ENCODE measurements at regions not wholly inside any gene's neighbourhood (a gene's known extent, or its start where the extent isn't known, plus 50 kb on each side); places are given as distances from the start of the nearest gene placed in this dataset.
A peak's percentile ranks its signal among the peaks of the same experiment; 100 is the strongest.
"Not testable (repeated sequence)": the region's sequence is repeated elsewhere in the genome, so short reads cannot be mapped to it uniquely, and the experiment has no call there.

DNA sequence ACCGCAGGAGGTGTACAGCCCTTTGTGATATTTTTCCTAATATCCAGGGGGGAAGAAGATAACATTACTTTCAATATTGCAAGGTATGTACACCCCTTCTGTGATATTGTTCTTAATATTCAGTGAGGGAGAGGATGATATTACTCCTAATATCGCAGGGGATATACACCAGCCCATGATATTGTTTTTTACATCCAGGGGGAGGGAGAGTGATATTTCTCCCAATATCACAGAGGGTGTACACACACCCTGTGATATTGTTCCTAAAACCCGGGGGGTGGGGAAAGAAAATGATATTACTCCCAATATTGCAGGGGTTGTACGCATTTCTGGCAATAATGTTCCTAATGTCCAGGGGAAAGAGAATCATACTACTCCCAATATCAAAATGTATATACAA lies 58.0 kb upstream of the SLC25A48 start:
- DNase-seq = no peak

DNA sequence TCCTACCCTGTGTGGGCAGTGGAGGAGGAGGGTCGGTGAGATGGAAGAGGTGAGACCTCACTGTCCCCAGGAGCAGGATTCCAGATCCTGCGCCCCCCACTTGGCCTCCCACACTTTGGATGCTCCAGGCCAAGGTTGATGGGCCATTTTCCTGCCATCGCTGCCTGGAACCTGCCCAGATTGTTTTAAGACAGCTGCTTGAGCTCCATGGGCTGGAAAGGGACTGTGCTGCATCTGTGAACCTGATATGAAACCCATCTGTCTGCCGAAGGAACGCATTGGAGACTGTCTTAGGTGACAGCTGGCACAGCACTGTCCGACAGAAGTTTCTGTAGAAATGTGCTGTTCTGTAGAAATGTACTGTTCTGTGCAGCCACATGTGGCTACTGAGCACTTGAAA lies 72.7 kb upstream of the SLC25A48 start:
- no peak for DNase-seq

DNA sequence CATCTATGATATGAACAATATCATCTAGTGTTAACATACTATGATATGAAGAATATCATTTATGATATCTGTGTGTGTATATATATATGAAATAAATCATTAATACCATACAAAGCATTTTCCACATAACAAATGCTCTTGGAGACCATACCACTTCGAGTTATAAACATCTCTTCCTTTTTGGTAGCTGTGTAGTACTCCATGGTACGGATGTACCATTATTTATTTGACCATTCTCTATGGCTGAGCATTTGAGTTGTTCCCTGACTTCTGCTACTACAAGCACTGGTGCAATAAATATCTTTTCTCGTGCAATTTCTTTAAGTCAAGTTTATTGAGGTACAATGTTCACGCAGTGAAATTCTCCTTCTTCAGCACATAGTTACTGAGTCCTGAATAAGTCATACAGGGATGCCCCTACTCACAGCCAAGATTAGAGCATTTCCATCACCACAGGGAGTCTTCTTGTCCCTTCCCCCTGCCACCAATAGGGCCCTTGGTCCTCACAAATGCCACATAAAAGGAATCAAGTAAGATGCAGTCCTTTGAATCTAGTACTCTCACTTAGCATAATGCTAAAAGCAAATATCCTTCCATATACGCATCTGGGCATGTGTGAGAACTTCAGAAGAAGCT lies 75.2 kb upstream of the SLC25A48 start:
- DNase-seq = no peak

DNA sequence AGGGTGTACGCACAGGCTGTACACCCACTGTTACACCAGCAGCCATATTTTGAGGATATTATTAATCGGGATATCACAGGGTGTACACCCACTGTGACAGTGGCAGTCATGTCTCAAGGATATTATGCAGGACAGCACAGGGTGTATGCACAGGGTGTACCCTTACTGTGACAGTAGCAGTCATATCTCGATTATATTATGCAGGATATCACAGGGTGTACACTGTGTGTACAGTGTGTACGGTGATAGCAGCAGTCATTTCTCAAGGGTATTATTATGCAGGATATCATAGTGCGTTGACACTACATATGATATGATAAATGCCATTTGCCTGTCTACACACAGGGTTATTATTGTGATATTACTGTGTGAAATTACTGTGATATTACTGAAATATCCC lies 80.5 kb upstream of the SLC25A48 start:
- no peak for DNase-seq

DNA sequence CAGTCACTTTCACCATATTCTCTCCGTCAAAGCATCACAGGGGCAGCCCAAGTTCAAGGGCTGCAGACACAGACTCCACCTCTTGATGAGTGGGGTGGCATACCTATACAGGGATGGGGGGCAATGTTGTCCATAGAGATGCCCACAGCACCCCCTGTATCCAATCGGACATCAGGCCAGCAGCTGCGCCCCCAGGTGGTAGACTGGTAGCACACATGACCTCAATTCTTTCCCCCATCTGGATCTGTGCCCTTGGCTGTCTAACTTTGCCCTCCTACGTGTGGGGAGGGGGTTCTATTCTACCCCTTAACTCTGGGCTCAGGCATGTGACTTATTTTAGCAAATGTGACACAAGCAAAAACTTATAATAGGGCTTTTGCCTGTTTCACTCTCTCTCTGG lies 84.0 kb upstream of the SLC25A48 start:
- DNase-seq = no peak

DNA sequence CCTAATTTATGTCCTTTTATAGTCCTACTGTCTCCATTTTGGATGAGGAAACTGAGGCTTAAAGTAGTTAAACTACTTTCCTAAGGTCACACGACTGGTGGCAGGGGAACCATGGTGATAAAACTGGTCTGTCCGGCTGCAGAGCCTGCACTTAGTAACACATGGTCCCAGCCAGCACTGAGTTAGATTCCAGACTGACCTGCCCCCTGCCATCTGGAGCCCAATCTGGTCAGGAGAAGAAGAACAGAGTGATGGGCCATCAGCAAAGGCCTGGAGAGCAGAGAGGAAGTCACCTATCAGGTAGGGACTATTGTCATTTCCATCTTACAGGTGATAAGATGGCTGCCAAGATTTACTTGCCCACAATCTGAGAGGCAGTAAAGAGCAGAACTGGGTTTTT lies 86.6 kb upstream of the SLC25A48 start:
- DNase-seq = no peak

DNA sequence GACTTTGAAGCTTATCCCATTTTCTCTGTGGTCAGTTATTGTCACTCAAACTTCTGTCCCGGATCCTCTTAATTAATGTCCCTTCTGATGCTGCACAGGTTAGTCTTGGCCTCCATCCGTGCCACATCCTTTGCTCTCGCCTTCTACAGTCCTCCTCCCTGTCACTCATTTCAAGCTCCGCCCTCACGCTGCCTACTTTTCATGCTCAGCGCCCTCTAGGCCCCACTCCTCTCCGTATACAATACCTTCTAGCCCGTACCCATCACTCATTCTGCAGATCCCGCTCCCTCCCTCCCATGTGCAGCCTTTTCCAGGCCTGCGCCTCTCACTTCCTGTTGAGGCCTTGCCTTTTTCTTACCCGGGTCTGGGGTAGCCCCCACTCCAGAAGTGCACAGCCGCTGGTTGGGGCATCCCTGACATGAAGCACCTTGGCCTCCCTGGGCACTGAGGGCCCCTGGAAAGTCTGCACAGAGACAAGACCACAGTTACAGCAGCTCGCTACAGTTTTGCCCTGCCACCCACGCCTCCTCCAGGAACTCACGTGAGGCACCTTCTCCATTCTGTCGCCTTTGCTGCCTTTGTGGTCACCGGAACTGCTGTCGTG lies 88.5 kb upstream of the SLC25A48 start:
- no peak for DNase-seq

DNA sequence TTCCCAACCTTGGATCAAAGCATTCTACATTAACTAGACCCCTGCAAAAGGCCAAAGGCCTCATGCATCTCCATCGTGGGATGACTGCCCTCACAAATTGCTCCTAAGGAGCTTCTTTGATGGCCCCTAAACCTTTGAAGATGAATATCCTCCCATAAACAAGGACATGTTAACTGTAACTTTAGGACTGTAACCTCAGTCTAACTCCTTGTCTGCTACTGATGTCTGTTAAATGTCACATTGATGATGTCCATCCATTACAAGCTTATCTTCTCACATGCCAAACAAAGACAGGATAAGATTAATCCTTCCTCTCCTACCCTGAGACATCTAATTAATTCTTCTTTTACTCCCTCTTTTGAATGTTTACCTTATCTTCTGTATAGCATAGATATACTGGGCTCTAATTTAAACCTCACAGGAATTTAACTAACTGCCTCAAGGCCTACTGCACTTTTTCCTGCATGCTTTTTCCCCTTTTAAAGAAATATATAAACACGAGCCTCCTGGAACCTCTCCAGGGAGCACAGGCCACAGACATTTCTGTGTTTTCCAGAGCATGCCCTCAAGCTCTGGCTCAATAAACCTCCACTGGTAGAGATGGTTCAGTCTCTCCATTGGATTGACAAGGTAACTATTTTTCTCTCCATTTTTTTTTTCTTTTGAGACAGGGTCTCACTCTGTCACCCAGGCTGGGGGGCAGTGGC lies 90.6 kb upstream of the SLC25A48 start:
- no peak for DNase-seq

DNA sequence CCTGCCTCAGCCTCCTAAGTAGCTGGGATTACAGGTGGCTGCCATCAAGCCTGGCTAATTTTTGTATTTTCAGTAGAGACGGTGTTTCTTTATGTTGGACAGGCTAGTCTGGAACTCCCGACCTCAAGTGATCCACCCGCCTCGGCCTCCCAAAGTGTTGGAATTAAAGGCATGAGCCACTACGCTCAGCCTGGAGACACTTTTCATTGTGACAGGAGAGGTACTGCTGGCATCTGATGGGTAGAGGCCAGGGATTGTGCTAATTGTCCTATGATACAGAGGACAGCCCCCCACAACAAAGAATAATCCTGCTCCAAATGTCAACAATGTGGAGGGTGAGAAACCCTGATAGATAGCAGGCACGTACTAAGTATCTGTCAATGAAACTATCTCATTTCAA lies 91.3 kb upstream of the SLC25A48 start:
- no peak for DNase-seq

DNA sequence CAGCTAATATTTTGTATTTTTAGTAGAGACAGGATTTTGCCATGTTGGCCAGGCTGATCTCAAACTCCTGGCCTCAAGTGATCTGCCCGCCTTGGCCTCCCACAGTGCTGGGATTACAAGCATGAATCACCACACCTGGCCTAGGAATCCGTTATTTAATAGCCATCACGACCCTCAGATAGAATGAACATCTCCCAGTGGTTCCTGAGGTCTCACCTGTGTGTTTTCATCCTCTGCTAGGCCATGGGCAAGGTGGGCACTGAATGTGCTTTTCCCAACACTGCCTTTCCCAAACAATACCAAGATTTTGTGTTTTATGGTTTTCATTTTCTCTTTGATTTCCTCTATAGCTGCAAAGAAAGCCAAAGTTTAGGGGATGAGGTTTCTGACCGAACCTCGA lies 92.2 kb upstream of the SLC25A48 start:
- DNase-seq = not testable (repeated sequence)

DNA sequence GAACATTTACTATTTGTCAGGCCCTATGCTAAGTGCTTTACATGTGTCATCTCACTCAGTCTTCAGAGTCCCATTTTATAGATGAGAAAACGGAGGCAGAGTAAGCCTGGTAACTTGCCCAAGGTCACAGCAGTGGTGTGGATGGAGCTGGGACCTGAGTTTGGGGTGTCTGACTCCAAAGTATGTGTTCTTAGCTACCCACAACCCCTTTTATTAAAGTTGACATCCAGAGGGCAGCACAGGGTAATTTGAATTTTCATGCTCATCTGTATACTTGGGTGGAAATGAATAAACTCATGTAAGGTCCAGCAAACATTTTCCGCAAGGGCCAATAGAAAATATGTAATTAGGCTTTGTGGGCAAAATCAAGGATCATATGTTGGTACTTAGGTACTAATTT lies 93.4 kb upstream of the SLC25A48 start:
- DNase-seq = no peak

DNA sequence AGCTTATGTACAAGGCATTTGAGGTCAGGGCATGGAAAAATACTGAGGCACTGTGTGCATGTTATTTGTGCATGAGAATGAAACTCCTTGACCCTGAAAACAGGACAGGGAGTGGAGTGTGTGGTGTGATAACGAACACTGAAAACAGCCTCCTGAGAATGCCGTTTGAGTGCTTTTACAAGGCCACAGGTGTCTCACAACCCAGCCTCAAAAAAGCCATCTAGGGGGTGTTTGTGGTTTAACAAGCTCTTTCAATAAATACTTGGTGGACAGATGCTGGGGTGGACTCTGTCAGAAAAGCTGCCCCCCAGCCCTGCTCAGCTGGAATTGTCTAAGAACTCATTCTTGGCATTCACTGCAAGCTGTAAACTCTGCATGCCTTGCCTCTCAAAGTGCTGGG lies 94.0 kb upstream of the SLC25A48 start:
- DNase-seq = no peak

DNA sequence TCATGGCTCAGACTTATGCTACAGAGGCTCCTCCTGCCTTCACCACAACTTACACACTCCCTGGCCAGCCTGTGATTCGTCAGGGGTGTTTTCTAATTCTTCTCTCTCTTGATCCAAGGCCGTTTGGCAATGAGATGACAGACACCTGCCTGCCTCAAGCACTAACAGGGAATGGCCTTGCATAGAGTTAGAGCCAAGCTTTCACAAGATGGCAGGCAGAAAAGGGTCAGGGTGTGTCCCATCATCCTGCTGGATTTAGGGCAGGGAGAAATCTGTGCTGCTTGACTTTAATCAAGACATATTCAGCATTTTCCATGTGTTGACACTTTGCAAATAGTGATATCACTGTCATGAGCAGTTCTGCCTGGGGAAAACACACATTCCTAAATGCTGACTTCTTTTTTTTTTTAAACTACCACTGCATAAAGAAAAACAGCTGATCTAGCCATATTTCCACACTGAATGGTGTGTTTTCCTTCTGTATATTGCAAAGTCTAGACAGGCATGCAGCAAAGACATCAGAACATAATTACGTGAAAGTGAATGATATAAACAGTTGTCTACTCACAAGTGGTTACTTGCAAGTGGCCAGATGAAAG lies 95.0 kb upstream of the SLC25A48 start:
- DNase-seq = peak in 1 of 2 donors; percentile 13

DNA sequence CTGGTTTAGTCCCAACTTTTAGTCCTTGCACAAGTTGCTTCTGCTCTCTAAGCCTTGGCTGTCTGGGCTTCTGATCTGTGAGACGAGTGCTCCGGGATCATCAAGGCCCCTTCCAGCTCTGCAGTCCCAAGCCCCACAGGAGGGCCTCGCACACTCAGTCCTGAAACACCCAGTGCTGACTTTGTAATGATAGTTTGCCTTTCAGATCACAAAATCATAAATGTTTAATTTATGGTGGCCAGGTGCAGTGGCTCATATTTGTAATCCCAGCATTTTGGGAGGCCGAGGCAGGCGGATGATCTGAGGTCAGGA lies 95.9 kb upstream of the SLC25A48 start:
- DNase-seq = no peak

DNA sequence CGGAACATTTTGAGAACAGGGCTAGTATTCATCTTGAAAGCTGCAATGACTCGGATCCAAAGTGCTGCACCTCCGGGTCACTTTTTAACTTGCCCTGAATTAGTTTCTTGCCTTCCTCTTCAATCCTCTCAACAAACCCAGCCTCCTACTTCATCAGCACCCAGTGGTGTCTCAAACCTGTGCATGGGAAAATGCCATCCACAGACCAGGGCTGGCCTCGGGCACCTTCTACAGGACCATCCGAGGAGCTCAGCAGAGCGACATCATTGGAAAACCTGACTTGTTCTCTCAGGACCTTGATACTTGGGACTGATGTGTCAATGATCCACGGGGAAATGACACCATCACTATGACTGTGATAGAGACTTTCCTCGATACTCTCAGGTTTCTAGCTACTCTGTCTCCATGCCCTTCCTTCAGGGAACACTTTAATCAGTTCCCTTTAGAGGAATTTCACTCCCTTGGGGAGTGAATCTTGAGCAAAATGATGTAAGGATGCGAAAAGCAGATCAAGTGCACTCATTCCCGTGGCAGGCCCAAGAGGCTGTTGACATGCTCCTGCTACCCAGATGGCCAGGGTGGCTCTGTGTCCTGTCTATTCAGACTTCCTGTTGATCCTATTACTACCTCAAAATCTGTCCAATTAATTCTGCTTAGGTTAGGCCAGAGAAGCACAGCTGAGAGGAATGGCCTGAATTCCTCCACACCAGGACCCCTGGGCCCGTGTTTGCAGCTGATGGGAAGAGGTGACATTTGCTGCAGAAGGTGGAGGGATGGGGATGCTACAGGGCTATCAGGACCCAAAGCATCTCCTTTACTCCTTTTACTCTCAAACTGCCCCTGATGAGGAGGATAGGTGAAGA lies 96.5 kb upstream of the SLC25A48 start:
- no peak for DNase-seq

DNA sequence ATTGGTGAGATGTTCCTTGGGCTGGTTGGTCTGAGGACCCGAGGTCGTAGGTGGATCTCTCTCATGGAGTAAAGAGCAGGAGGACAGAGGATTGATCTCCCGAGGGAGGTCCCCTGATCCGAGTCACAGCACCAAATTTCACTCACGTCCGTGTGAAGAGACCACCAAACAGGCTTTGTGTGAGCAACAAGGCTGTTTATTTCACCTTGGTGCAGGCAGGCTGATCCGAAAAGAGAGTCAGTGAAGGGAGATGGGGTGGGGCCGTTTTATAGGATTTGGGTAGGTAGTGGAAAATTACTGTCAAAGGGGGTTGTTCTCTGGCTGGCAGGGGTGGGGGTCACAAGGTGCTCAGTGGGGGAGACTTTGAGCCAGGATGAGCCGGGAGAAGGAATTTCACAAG lies 97.5 kb upstream of the SLC25A48 start:
- DNase-seq = not testable (repeated sequence)

DNA sequence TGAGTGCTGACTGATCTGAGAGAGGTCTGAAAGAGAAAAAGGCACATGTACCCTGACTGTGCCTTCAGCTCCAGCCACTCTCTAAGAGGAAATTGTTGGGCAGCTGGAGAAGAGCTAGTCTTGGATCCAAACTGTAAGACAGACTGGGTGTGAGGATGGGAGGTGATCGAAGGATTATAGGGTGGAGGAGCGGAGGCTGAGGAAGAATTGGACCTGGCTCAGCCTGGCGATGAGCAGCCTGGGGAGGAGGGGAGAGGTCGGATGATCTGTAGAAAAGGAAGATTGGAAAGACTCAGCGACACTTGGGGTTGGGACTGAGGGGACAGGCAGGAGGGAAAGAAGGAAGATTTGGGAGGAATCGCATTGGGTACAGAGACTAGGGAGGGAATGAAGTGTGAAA lies 98.6 kb upstream of the SLC25A48 start:
- DNase-seq = no peak

DNA sequence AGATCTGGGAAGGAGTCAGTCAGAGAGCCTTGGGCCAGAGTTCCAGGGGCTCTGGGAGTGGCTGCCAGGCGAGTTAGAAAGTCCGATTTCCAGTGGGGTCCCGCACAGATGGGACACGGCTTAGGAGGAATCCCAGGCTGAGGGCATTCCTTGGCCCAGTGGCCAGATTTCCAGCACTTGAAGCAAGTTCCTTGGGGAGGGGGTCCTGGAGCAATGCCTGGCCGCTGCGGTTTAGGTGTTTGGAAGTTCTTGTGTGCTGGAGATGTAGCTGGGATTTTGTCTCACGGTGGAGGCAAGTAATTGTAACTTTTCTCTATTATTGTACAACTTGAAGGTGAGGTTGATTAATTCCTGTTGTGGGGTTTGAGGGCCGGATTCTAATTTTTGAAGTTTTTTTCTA lies 99.5 kb upstream of the SLC25A48 start:
- DNase-seq = not testable (repeated sequence)

DNA sequence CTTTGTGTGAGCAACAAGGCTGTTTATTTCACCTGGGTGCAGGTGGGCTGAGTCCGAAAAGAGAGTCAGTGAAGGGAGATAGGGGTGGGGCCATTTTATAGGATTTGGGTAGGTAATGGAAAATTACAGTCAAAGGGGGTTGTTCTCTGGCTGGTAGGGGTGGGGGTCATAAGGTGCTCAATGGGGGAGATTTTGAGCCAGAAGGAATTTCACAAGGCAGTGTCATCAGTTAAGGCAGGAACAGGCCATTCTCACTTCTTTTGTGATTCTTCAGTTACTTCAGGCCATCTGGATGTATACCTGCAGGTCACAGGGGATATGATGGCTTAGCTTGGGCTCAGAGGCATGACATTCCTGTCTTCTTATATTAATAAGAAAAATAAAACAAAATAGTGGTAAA lies 103.4 kb upstream of the SLC25A48 start:
- not testable (repeated sequence) for DNase-seq

DNA sequence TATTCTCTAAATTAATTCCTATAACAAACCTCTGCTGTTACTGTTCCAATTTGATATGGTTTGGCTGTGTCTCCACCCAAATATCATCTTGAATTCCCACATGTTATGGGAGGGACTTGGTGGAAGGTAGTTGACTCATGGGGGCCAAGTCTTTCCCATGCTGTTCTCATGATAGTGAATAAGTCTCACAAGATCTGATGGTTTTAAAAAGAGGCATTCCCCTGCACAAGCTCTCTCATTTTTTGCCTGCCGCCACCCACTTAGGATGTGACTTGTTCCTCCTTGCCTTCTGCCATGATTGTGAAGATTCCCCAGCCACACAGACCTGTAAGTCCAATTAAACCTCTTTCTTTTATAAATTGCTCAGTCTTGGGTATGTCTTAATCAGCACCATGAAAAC lies 104.3 kb upstream of the SLC25A48 start:
- peak; percentile 6 to 38 for DNase-seq

DNA sequence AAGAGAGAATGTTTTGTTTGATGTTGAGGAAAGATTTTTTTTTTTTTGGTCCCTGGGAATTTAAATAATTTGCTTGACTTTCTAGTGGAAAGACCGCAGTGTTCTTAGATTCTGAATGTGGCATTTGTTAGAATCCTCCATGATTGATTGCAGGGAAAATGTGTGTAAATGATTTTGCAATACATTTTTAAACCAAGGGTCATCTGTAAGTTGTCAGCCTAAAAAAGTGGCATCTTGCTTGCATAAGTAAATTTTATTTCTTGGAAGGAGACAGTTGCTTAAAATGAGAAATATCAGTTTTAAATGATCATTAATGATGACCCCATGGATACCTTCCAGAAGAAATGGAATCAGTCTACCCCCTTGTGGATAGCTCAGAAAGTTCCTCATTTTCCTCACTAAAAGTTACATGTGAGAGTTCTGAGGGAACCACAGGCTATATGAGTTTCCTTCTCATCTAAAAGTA lies 105.1 kb upstream of the SLC25A48 start:
- DNase-seq = peak; percentile 20 to 28

DNA sequence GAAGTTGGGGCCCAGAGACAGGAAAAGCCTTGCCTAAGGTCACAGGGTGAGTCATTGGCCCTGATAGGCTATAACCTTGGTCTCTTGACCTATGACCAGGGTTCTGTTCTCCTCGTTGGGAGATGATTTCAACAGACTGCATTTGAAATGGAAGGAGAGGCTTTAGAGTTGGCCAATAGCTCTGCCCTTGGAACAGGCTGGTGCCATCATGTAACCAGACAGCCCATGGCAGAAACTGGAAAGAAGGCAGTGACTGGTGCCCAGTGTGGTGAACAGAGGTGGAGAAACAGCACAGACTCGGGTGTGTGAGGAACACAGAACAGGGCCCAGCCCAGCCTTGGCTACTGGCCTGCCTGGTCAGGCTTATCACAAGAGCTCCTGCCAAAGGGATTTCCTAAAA lies 109.8 kb upstream of the SLC25A48 start:
- peak; percentile 45 to 63 for DNase-seq

DNA sequence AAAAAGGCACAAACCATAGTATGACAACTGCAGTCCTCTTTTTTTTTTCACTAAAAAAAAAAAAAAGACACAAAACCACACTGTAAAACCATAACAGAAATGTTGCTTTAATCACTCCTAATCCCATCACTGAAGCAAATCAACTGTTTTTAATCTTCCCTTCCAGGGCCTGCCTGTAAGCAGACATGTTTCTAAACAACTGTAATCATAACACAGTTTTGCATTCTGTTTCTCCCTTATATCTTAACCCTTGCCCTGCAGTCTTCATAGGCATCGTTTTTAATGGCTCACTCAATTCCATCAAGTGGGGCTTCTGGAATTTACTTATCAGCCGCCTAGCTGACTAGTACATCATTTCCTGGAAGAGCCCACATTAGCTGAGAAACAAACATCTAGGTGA lies 111.0 kb upstream of the SLC25A48 start:
- DNase-seq = no peak
